ENCODE measurements at regions not wholly inside any gene's neighbourhood (a gene's known extent, or its start where the extent isn't known, plus 50 kb on each side); places are given as distances from the start of the nearest gene placed in this dataset.

DNA sequence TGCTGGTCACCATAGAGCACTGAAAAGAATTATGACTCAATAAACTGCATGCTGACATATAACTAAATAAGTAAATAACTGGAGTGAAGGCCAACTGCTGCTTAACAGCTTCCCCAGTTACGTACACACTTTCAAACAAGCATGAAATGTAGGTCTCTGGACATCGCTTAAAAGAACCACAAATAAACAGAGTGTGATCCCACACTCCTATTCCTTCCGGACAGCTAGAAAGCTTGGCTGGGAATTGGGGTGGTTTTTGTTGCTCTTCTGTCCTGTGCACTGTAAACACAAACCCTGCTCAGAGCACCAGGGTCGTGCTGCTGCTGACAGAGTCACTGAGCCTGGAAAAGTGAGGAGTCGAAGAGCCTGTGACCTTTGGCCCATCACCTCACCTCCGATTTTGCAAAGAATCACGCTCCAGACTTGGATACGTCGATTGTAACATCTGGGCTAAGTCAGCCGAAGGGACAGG is 162.7 kb upstream of the NT5C1B start:
- no peak overlapping the region for H3K4me3 ChIP-seq (ENCODE audit: low read length)
- TF ChIP-seq, protein P1, sequence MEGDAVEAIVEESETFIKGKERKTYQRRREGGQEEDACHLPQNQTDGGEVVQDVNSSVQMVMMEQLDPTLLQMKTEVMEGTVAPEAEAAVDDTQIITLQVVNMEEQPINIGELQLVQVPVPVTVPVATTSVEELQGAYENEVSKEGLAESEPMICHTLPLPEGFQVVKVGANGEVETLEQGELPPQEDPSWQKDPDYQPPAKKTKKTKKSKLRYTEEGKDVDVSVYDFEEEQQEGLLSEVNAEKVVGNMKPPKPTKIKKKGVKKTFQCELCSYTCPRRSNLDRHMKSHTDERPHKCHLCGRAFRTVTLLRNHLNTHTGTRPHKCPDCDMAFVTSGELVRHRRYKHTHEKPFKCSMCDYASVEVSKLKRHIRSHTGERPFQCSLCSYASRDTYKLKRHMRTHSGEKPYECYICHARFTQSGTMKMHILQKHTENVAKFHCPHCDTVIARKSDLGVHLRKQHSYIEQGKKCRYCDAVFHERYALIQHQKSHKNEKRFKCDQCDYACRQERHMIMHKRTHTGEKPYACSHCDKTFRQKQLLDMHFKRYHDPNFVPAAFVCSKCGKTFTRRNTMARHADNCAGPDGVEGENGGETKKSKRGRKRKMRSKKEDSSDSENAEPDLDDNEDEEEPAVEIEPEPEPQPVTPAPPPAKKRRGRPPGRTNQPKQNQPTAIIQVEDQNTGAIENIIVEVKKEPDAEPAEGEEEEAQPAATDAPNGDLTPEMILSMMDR (conservative IDR thresholded peaks at IDR 0.05; ENCODE audit: low read depth, low read length): no peak
- DNase-seq (ENCODE audit: low read depth): no peak

DNA sequence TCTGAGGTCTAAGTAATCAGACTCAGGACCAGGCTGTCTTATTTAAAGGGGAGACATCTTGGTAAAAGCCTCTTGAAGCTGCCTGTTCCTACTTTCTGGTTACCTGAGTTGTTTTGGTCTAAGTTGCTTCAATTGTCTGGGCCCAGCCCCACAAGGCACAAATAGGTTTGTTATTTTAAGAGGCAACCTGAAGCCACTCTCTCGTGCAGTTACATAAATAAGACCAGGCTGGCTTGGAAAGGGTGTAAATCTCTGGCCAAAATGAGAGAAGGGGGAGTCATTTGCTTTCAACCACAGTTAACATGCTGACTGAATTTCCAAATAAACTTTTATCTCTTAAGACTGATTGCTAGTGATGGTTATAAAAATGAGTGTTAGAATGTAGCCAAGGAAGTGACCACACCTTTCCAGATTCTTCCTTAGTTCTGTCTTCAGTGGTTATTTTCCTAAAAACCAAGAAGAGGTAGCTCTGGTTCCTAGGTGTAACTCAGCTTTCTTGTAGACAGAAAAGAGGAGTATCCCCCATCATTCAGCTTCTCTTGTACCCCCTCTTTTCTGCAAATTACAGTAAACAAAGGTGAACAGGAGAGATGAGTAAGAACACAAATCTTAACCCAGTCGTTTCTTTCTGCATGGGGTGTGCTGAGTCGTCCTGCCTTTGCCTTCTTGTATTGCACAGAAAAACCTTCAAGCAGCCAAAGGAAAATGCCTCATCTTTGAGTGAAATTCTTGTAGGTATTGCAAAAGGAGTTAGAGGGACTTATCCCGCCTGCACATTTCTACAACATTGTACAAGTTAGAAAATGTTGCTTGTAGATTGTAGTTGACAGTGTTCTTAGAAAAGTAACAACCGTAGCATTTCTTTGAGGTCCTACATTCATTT is 161.5 kb upstream of the NT5C1B start:
- DNase-seq (ENCODE audit: low read depth): no peak
- TF ChIP-seq, protein P1 (conservative IDR thresholded peaks at IDR 0.05; ENCODE audit: low read depth, low read length): no peak

DNA sequence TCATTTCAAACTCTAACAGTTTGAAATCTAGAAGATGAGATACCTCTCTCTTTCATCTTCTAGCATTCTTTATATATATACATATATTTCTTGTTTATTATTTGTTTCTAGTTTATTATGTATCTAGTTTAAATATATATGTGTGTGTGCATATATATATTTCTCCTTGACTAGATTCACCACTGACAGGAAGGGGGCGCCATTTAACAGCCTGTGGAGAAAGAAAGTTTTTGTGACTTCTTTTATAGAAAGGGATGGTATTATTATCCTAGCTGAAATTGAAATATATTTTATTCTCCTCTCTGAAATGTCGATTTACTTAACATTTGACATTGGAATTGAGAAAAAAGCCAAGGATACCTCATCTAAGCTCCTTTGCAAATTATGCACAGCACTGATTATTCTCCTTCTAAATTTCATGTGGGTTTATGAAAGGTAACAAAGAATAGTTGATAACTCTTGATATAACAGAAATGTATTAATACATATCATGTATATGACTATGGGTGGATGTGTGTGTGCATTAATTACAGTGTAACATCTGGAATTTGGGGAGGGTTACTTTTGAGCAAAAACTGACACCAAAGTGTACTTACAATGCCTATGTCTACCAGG is 160.7 kb upstream of the NT5C1B start:
- H3K4me3 ChIP-seq (ENCODE audit: low read length): no peak overlapping the region
- DNase-seq (ENCODE audit: low read depth): no peak
- TF ChIP-seq, protein P1 (conservative IDR thresholded peaks at IDR 0.05; ENCODE audit: low read depth, low read length): peak; percentile 81

More for the DNA sequence above, 161.5 kb upstream of the NT5C1B start:
- no peak overlapping the region for H3K4me3 ChIP-seq (ENCODE audit: low read length)

DNA sequence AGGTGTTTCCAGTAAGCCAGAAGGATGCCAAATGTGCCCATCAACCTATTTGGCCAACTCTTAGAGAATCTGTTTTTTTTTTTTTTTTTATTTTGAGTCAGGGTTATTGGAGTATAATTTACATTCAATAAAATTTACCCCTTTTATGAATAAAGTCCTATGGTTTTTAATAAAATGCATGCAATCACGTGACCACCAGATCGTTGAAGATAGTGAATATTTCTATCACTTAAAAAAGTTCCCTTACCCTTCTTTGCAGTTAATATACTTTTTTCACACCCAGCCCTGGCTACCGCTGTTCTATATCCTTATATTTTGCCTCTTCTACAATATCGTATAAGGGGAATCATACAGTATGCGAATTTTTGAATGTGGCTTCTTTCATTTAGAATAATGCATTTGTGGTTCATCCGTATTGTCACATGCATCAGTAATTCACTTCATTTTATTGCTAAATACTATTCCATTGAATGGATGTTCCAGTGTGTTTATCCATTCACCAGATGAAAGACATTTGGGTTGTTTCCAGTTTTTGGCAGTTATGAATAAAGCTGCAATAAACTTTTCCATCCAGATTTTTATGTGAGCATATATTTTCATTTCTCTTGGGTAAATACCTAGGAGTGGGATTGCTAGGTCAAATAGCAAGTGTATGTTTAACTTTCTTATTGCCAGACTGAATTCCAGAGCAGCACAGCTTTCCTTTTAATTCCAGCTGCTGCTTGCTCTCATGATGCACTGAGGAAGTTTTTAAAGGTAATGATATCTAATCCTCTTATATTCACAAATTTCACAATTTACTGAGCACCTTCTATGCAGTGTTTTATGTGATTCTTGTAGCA is 156.3 kb upstream of the NT5C1B start:
- DNase-seq (ENCODE audit: low read depth): no peak
- H3K4me3 ChIP-seq (ENCODE audit: low read length): no peak overlapping the region
- TF ChIP-seq, protein P1 (conservative IDR thresholded peaks at IDR 0.05; ENCODE audit: low read depth, low read length): no peak

DNA sequence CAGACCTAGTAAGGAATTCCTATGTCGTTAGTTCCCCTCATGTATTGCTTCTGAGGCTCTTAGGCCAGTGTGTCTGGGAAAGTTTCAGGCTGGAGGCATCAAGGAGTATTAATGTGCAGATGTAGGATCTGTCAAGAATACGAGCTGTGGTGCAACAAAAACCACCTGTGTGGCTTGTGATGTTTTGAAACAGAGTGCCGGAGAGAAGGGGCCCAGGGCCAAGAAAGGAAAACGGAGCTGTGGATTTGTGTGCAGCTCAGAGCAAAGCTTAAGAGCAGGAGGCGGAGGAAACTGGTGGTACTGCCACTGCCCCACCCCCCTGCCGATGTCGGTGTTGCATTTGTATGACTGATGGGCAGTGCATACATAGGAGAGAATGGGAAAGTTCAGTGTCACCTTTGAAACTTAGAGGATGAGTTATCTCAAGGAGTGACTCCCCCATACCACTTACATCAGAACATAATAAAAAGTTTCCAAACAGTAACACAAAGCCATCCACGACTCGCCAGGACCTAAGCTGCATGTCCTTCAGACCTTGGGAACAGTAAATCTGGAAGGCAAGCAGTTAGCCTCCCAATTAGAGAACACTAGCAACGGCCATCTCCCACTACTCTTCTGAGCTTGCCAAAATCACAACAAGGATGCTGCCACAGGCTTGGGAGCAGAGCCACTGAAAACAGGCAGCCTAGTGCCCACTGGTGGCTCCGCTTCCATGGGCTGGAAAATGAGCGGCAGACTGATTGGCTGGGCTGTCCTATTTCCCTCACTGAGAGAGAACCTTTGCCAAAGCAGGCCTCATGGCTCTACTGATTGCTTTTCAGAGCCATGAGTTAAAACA is 152.7 kb upstream of the NT5C1B start:
- no peak for DNase-seq (ENCODE audit: low read depth)
- TF ChIP-seq, protein P1 (conservative IDR thresholded peaks at IDR 0.05; ENCODE audit: low read depth, low read length): no peak
- H3K4me3 ChIP-seq (ENCODE audit: low read length): no peak overlapping the region

DNA sequence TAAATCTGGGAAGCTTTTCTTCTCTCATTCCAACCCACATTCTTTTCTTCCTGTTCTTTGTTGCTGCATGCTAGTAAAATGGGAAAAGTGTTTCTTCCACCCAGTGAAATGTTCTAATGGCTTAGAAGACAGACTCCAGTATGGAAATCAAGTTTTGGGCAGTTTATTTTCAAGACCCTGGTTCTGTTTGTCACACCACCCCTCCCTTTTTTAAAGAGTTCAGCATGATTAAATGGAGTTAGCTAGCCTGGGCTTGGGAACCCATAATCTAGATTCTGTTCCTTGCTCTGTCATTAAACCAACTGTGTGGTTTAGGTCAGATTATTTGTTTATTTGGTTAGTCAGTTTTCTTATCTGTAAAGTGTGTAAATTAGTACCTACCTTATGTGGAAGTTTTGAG is 151.8 kb upstream of the NT5C1B start:
- no peak overlapping the region for H3K4me3 ChIP-seq (ENCODE audit: low read length)
- TF ChIP-seq, protein P1 (conservative IDR thresholded peaks at IDR 0.05; ENCODE audit: low read depth, low read length): no peak
- no peak for DNase-seq (ENCODE audit: low read depth)

Measured in retinal pigment epithelial cell (primary cell).